Activated T-cell treated with anti-CD3 and anti-CD28 coated beads, Interleukin-2, amount 50 U/mL, for 4 hours (primary cell): ENCODE measurements at regions not wholly inside any gene's neighbourhood (a gene's known extent, or its start where the extent isn't known, plus 50 kb on each side); places are given as distances from the start of the nearest gene placed in this dataset.

Source experiments
- ATAC-seq, 2 donors: fragments of 200-7000 bp; cut with Tn5 transposase; one replicate each; pipeline ENCODE4 v1.10.0; 2021
- DNase-seq: peaks from one replicate; pipeline ENCODE4 v3.0.0-alpha.2; 2020
- H3K27me3 Mint-ChIP-seq: one replicate; pipeline ENCODE4 v1.8.0; 2021; ENCODE audit warnings: low read depth, mixed read lengths
- H3K36me3 Mint-ChIP-seq: one replicate; pipeline ENCODE4 v1.8.0; 2022; ENCODE audit warnings: mixed read lengths; ENCODE audit not compliant: insufficient read depth
- H3K4me1 Mint-ChIP-seq: one replicate; pipeline ENCODE4 v1.8.0; 2021; ENCODE audit warnings: low read depth, mixed read lengths
- H3K4me3 Mint-ChIP-seq: one replicate; pipeline ENCODE4 v1.8.0; 2021; ENCODE audit warnings: mild to moderate bottlenecking, moderate library complexity, mixed read lengths
- H3K9me3 Mint-ChIP-seq: one replicate; pipeline ENCODE4 v1.8.0; 2021; ENCODE audit warnings: mixed read lengths

DNA sequence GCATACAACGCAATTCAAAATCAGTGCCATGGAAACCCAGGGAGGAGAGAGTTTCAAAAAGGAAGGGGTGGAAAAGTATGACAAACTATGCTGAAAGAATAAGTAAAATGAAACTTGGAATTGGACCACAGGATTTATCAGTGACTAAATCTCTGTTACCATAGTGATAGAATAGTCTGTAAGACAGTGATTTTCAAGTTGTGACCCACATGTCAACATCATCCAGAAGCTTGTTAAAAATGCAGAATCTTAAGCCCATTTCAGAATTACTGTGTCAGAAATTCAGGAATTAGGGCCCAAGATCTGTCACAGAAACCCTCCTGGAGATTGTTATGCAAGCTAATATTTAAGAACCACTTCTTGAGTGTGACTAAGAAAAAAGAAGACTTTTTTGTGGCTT lies 417.7 kb upstream of the JAG1 start:
- Mint-ChIP-seq H3K36me3 (no peaks in the 10 kb centered on the region), H3K4me1 (no peaks in the 10 kb centered on the region), H3K27me3 (no peaks in the 10 kb centered on the region), H3K4me3 (no peak overlapping the region), H3K9me3 (peaks cover 10% of the 10 kb centered on the region)
- ATAC-seq (no peak), DNase-seq (no peak)

DNA sequence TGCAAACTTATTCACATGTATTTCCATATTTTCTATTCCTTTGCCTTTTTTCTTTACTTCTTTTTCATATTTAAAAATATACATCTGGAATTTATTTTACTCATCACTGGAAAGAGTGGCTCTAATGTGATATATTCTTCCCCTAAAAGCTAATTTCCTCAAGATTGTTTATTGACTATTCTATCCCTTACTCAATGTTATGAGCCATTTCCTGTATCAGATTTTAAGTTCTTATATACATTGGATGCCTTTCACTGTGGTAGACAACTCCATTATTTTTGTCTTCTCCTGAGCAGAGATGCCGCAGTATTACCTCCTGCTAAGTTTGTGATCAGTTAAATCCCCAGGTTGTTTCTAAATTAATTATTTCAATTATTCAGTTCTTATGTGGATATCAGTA lies 418.4 kb upstream of the JAG1 start:
- Mint-ChIP-seq H3K36me3 (no peaks in the 10 kb centered on the region), H3K4me3 (no peak overlapping the region), H3K9me3 (peaks cover 10% of the 10 kb centered on the region), H3K27me3 (no peaks in the 10 kb centered on the region), H3K4me1 (no peaks in the 10 kb centered on the region)
- no peak for ATAC-seq
- no peak for DNase-seq

DNA sequence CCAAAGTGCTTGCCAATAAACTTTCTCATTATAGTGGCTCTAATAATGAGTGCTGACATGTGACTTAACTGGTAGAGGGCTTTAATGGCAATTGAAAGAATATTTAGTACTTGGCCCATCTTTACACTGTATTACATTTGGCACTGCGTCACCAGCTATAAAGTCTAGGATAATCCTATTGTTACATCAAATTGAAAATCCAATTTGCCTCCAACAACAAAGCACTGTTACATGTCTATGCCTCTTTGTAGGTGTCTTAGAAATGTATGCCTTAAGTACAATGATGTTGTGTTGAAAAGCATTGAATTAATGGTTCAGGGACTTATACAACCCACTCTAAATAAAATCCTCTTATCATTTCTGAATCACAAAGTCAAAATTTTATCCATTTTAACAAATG lies 420.4 kb upstream of the JAG1 start:
- Mint-ChIP-seq H3K4me1 (no peaks in the 10 kb centered on the region), H3K9me3 (peaks cover 4% of the 10 kb centered on the region), H3K4me3 (no peak overlapping the region), H3K36me3 (no peaks in the 10 kb centered on the region), H3K27me3 (no peaks in the 10 kb centered on the region)
- ATAC-seq (no peak), DNase-seq (no peak)

DNA sequence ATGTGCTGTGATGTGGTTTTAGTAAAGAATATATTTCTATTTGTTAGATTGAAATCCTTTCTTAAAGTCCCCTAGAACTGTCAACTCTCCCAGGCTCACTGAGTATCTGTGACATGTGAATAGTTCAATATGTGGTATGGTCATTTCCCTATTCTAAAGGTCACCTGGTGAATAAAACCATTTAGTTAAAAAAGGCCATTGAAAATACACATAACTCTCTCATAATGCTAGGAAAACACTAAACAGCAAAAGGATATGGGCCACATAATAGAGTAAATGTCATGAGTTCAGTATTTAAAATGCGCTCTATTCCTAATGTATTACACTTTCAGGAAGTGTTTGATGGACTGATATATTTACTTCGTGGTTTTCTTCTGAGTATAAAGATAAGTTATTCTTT lies 420.9 kb upstream of the JAG1 start:
- ATAC-seq (no peak), DNase-seq (no peak)
- Mint-ChIP-seq H3K4me1 (no peaks in the 10 kb centered on the region), H3K9me3 (peaks cover 4% of the 10 kb centered on the region), H3K4me3 (no peak overlapping the region), H3K36me3 (no peaks in the 10 kb centered on the region), H3K27me3 (no peaks in the 10 kb centered on the region)

DNA sequence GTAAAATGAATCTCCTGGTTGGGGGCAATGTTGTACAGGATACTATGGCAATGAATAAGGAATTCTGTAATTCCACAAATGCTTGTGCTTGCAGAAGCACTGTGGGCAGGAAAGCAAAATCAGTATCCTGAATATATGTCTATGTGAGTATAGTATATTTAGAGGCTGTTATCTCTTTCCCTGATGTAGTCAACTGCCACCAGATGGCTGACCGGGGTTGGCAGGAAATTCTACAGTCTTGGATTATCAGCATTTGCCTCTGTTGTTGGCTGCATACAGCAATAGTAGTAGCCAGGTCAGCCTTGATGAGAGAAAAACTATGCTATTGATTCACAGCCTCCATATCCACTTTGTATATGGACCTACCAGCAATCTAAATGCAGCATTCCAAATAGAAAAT lies 425.1 kb upstream of the JAG1 start:
- H3K4me3 Mint-ChIP-seq, result no peak overlapping the region
- DNase-seq, result no peak
- H3K9me3 Mint-ChIP-seq, result peaks cover 8% of the 10 kb centered on the region
- no peak for ATAC-seq
- H3K4me1 Mint-ChIP-seq, result no peaks in the 10 kb centered on the region
- H3K36me3 Mint-ChIP-seq, result no peaks in the 10 kb centered on the region
- H3K27me3 Mint-ChIP-seq, result no peaks in the 10 kb centered on the region

DNA sequence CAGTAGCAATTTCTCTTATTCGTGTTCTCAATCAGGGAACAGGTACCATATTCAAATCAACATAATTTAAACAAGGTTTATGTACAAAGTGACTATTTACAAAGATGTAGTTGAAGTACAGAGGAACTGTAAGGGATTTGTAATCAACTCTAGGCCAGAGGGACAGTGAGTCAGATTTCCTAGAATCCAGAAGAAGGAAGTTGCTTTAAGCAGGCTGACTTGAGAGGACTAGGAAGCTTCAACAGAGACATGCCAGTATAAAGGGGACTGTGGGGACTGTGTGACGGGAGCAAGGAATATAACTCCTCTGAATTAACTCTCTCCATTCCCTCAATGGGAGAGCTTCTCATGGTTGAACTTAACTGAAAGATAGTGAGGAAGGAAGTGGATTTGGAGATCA lies 427.4 kb upstream of the JAG1 start:
- H3K9me3 Mint-ChIP-seq, result peaks cover 14% of the 10 kb centered on the region
- DNase-seq (no peak), ATAC-seq (no peak)
- H3K27me3 Mint-ChIP-seq, result no peaks in the 10 kb centered on the region
- no peaks in the 10 kb centered on the region for H3K36me3 Mint-ChIP-seq
- H3K4me1 Mint-ChIP-seq, result no peaks in the 10 kb centered on the region
- H3K4me3 Mint-ChIP-seq, result no peak overlapping the region

DNA sequence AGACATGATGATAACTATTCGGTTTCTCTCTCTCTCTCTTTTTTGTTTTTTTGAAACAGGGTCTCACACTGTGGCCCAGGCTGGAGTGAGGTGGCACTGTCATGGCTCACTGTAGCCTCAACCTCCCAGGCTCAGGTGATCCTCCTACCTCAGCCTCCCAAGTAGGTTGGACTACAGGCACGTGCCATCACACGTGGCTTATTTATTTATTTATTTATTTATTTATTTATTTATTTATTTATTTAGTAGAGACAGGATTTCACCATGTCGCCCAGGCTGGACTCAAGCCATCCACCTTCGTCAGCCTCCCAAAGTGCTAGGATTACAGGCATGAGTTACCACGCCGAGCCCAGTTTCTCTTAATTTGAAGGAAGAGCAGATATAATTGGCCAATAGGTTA lies 427.9 kb upstream of the JAG1 start:
- Mint-ChIP-seq H3K9me3 (peaks cover 13% of the 10 kb centered on the region), H3K36me3 (no peaks in the 10 kb centered on the region), H3K27me3 (no peaks in the 10 kb centered on the region), H3K4me3 (no peak overlapping the region), H3K4me1 (no peaks in the 10 kb centered on the region)
- no peak for DNase-seq
- ATAC-seq, result no peak

DNA sequence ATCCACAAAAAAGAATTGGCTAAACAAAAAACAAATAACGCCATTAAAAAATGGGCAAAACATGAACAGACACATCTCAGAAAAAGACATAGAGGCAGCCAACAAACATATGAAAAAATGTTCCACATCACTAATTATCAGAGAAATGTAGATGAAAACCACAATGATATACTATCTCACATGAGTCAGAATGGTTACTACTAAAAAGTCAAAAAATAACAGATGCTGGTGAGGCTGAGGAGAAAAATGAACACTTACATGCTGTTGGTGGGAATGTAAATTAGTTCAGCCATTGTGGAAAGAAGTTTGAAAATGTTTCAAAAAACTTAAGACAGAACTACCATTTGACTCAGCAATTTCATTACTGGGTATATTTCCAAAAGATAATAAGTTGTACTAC lies 430.1 kb upstream of the JAG1 start:
- DNase-seq, result no peak
- H3K27me3 Mint-ChIP-seq, result no peaks in the 10 kb centered on the region
- H3K9me3 Mint-ChIP-seq, result peaks cover 13% of the 10 kb centered on the region
- no peak overlapping the region for H3K4me3 Mint-ChIP-seq
- no peaks in the 10 kb centered on the region for H3K36me3 Mint-ChIP-seq
- ATAC-seq, result no peak
- H3K4me1 Mint-ChIP-seq, result no peaks in the 10 kb centered on the region

DNA sequence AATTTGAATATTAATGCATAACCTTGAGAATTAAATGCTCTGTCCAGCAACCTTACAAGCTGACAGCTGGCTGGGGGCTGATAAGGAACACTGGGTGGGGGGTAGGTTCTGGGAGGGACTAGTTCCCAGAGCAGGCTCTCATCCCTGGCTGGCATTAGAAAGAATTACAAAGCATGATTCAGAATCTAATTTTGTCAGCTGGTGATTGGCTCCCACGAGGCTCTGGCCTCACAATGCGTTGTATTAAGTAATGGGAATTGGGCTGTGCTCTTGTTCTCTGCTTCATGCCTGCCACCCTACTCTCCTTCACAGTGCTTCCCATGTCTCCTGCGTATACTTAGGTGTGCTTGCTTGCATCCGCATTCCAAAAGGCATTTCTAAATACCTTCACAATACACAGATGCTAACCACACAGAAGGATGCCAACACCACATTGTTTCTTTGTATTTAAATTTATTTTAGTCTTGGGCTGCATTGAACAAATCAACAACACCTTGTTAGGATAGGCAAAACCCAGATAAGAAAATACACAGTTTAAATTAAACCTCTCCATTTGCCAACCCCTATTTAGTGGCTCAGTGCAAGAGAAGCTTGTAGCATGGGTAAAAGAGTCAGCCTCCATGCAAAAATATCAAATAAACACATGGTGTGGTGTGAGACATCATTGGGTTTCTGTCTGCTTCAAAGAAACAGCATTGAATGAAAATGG lies 434.5 kb upstream of the JAG1 start:
- Mint-ChIP-seq H3K36me3 (no peaks in the 10 kb centered on the region), H3K4me1 (no peaks in the 10 kb centered on the region), H3K4me3 (no peak overlapping the region)

DNA sequence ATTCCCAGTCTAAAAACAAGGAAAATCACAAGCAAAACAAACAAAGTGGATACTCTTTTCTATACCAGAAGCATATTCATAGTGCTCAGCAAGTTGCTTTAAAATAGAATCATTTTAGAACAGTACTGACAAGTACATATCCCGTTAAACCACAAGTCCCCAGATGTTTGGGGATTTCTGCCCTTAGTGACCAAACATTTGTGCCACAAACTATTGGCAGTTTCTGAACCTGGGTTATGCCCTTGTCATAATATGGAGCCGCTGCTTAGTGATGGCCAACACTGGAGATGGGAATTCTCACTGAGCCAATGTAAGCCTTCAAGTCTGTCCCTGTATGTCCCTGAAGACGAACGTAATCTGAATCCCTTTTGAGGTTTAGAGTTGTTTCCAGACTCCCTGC lies 436.7 kb upstream of the JAG1 start:
- no peaks in the 10 kb centered on the region for H3K36me3 Mint-ChIP-seq
- DNase-seq (no peak), ATAC-seq (no peak)
- peaks cover under 1% of the 10 kb centered on the region for H3K9me3 Mint-ChIP-seq
- no peaks in the 10 kb centered on the region for H3K4me1 Mint-ChIP-seq
- H3K4me3 Mint-ChIP-seq, result no peak overlapping the region
- no peaks in the 10 kb centered on the region for H3K27me3 Mint-ChIP-seq

More for the DNA sequence above, 434.5 kb upstream of the JAG1 start:
- H3K9me3 Mint-ChIP-seq, result peaks cover 13% of the 10 kb centered on the region
- no peaks in the 10 kb centered on the region for H3K27me3 Mint-ChIP-seq
- no peak for DNase-seq
- ATAC-seq, result no peak

DNA sequence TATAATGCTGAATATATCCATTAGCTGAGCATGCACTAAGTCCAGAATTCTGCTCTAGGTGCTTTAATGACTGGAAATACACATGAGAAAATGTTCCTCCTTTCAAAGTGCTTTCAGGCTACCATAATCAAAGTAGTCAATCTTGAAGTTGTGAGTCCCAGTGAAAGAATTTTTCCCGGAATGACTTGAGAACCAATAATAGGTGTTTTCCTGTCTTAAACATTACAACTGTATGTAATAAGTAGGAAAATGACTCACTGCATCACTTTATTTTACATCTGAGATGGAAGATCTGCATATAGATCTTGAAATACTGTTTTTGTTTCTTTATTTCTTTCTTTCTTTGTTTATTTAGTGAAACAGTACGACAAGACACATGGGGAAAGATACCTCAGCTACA lies 437.4 kb upstream of the JAG1 start:
- DNase-seq, result no peak
- Mint-ChIP-seq H3K36me3 (no peaks in the 10 kb centered on the region), H3K9me3 (no peaks in the 10 kb centered on the region), H3K4me3 (no peak overlapping the region), H3K4me1 (no peaks in the 10 kb centered on the region), H3K27me3 (no peaks in the 10 kb centered on the region)
- no peak for ATAC-seq

DNA sequence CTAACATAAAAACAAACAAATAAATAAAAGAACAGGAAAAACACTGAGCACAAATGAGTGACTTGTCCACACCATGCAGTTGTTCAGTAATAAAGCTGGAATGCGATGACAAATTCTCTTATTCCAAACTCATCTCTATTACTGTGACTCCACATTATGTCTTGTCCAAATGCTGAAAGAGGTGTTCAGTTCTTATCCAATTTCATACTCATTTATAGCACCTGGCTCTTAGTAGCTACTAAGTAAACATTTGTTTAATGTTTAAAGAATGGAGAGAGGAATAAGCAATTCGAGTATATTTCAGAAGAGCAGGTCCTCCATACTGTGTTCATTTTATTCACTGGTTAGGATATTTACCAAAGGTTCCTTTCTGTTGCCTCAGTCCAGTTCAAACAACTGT lies 439.0 kb upstream of the JAG1 start:
- no peak for ATAC-seq
- Mint-ChIP-seq H3K4me3 (no peak overlapping the region), H3K4me1 (no peaks in the 10 kb centered on the region), H3K9me3 (no peaks in the 10 kb centered on the region), H3K36me3 (no peaks in the 10 kb centered on the region), H3K27me3 (no peaks in the 10 kb centered on the region)
- DNase-seq, result no peak

DNA sequence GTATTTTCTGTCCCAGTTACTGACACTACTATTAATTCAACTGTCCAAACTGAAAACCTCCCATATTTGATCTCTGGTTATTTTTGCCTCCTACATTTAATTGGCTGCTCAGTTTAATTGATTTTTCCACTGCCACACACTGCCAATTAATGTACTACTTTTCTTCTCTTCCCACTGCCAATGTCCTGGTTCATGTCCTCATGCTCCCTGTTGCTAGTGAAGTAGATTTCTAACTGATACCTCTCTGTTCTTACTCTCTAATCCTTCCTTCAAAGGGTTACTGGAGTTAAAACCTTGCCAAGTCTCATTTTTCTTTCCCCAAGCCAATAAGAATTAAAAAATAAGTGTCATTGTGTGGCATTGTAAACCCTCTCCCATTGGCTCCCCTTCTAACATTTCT lies 440.6 kb upstream of the JAG1 start:
- Mint-ChIP-seq H3K4me1 (no peaks in the 10 kb centered on the region), H3K27me3 (no peaks in the 10 kb centered on the region), H3K9me3 (peaks cover 2% of the 10 kb centered on the region), H3K36me3 (no peaks in the 10 kb centered on the region), H3K4me3 (no peak overlapping the region)
- ATAC-seq (no peak), DNase-seq (no peak)

DNA sequence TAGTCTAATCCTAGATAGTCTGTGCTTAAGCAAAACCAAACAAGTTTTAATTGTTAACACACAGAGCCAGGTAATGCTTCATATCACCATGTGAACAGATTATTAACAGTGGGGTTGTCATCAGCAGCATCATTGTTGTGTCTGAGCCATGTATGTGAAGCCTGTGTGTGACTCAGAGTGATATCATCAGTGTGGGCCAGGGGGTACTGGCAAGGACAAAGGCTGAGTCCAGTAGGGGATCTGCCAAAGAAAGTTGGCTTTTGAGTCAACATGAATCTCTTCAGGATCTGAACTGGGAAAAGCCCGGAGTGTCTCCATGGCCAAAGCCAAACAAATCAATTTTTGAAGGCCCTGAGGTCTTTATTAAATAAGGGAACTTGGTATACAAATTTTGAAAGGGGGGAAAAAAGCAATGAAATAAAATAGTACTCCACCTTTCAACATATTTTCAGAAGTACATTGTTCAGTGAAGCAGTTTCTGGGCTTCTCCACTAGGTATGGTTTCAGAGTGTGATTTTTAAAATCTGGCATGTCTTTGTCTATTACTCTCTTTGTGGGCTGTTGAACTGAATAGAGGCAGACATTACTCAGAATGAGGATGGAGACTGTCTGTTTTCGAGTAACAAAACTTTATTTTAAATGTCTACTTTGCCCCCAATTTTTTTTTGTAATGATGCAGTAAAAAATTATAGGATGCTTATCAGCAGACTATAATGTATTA lies 444.2 kb upstream of the JAG1 start:
- H3K9me3 Mint-ChIP-seq, result peaks cover 2% of the 10 kb centered on the region
- no peaks in the 10 kb centered on the region for H3K4me1 Mint-ChIP-seq
- ATAC-seq (no peak), DNase-seq (no peak)
- no peaks in the 10 kb centered on the region for H3K36me3 Mint-ChIP-seq
- H3K27me3 Mint-ChIP-seq, result no peaks in the 10 kb centered on the region
- no peak overlapping the region for H3K4me3 Mint-ChIP-seq

DNA sequence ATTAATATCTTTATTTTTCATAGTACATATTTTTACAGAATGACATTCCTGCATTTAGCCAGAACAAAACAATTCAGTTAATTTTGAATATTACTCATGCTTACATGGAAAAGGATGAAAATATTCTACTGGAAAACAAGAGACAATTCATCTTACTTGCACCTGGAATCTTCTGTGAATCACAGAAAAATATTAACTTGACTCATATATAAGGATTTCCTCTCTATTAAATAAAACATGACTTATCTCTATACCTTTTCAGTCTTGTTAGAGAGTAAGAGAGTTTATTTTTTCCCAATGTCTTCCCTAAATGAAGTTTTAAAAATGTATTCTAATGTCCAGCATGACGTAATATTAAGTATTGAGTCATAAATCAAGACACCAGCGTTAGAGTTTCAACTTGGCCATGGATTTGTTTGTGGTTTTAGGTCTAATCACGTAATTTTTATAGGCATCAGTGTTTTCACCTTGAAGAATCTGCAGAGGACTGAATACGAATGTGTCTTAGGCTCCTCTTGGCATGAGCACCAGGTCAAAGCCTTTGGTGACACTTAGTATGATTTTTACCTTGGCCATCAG lies 445.1 kb upstream of the JAG1 start:
- Mint-ChIP-seq H3K36me3 (no peaks in the 10 kb centered on the region), H3K4me3 (no peak overlapping the region), H3K4me1 (no peaks in the 10 kb centered on the region), H3K27me3 (no peaks in the 10 kb centered on the region), H3K9me3 (peaks cover 2% of the 10 kb centered on the region)
- ATAC-seq, result no peak
- DNase-seq, result no peak
